Astrocyte (in vitro differentiated cells and primary cell): ENCODE measurements at regions not wholly inside any gene's neighbourhood (a gene's known extent, or its start where the extent isn't known, plus 50 kb on each side); places are given as distances from the start of the nearest gene placed in this dataset.
"Not testable (repeated sequence)": the region's sequence is repeated elsewhere in the genome, so short reads cannot be mapped to it uniquely, and the experiment has no call there.

Experiments
- DNase-seq: peaks from one replicate; pipeline ENCODE4 v3.0.0-alpha.2; 2010; ENCODE audit warnings: low read depth
- FAIRE-seq: peaks from 2 replicates; lab custom pipeline; 2011; peaks lifted over from hg19 to GRCh38; lab: Jason Lieb, UNC
- H2AFZ ChIP-seq: 2 replicates; pipeline ENCODE4 v1.6.0; 2012; ENCODE audit warnings: low read depth, low read length, inconsistent platforms
- H3K27ac ChIP-seq: 2 replicates; pipeline ENCODE4 v1.5.1; 2011; ENCODE audit warnings: low read depth, low read length, inconsistent platforms
- H3K27me3 ChIP-seq: 2 replicates; pipeline ENCODE4 v1.6.0; 2011; ENCODE audit warnings: low read length, inconsistent platforms; ENCODE audit not compliant: insufficient read depth
- H3K36me3 ChIP-seq: 2 replicates; pipeline ENCODE4 v1.5.1; 2011; ENCODE audit warnings: low read length, inconsistent platforms; ENCODE audit not compliant: insufficient read depth
- H3K4me1 ChIP-seq: 2 replicates; pipeline ENCODE4 v1.5.1; 2011; ENCODE audit warnings: low read length, inconsistent platforms; ENCODE audit not compliant: insufficient read depth
- H3K4me2 ChIP-seq: 2 replicates; pipeline ENCODE4 v1.6.0; 2012; ENCODE audit warnings: low read length, inconsistent platforms
- H3K4me3 ChIP-seq: 2 replicates; pipeline ENCODE4 v1.5.1; 2011; ENCODE audit warnings: low read depth, mild to moderate bottlenecking, low read length, inconsistent platforms; ENCODE audit not compliant: insufficient read depth
- H3K79me2 ChIP-seq: 2 replicates; pipeline ENCODE4 v1.6.0; 2012; ENCODE audit warnings: mild to moderate bottlenecking, low read length, inconsistent platforms; ENCODE audit not compliant: insufficient read depth
- H3K9ac ChIP-seq: 2 replicates; pipeline ENCODE4 v1.6.0; 2012; ENCODE audit warnings: mild to moderate bottlenecking, low read length, inconsistent platforms
- H3K9me3 ChIP-seq: 2 replicates; pipeline ENCODE4 v1.5.1; 2012; ENCODE audit warnings: low read depth, mild to moderate bottlenecking, low read length, inconsistent platforms; ENCODE audit not compliant: insufficient read depth
- H4K20me1 ChIP-seq: 2 replicates; pipeline ENCODE4 v1.6.0; 2012; ENCODE audit warnings: low read length, inconsistent platforms; ENCODE audit not compliant: insufficient read depth
- H3K27ac Mint-ChIP-seq: one replicate; pipeline ENCODE4 v1.8.0; 2021; ENCODE audit warnings: mild to moderate bottlenecking, mixed read lengths; ENCODE audit not compliant: unreplicated experiment
- H3K27me3 Mint-ChIP-seq: one replicate; pipeline ENCODE4 v1.8.0; 2021; ENCODE audit warnings: low read depth, mixed read lengths; ENCODE audit not compliant: unreplicated experiment
- H3K36me3 Mint-ChIP-seq: one replicate; pipeline ENCODE4 v1.8.0; 2021; ENCODE audit warnings: low read depth, mixed read lengths; ENCODE audit not compliant: unreplicated experiment
- H3K4me1 Mint-ChIP-seq: one replicate; pipeline ENCODE4 v1.8.0; 2021; ENCODE audit warnings: low read depth, mixed read lengths; ENCODE audit not compliant: unreplicated experiment
- H3K4me3 Mint-ChIP-seq: one replicate; pipeline ENCODE4 v1.8.0; 2021; ENCODE audit warnings: mild to moderate bottlenecking, moderate library complexity, mixed read lengths; ENCODE audit not compliant: unreplicated experiment
- H3K9me3 Mint-ChIP-seq: one replicate; pipeline ENCODE4 v1.8.0; 2021; ENCODE audit warnings: mild to moderate bottlenecking, mixed read lengths; ENCODE audit not compliant: unreplicated experiment
- EZH2 ChIP-seq: IDR thresholded peaks from 2 replicates; pipeline ENCODE4 v1.6.1; 2012; ENCODE audit warnings: mild to moderate bottlenecking, low read length, inconsistent platforms; ENCODE audit not compliant: insufficient read depth
- TF ChIP-seq, protein P1 (sequence below): IDR thresholded peaks from 2 replicates; pipeline ENCODE4 v1.5.1; 2011; ENCODE audit warnings: low read depth, mild to moderate bottlenecking, inconsistent platforms, low read length, moderate library complexity; ENCODE audit not compliant: insufficient read depth

DNA sequence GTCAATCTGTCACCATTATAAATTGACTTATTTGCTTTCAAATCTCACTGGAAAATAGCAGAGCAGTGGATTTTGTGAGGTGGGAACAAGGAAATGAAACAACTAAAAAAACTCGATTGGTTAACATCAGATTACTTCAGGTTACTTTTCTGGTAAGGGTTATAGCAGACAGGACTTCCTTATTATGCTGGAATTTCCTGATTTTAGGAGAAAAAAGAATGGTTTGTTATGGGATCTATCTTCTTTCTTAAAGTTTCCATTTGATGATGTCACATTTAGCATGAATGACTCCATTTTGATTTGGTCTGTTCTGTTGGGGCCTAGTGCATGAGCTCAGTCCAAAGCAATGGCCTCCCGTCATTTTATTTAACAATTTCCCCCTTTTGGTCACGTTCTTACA is 210.6 kb downstream of the KCNJ2 start:
- Histone ChIP-seq H2AFZ (no peak overlapping the region), H3K36me3 (no peaks in the 10 kb centered on the region), H3K9ac (no peak overlapping the region), H3K4me1 (no peaks in the 10 kb centered on the region), H3K4me2 (no peak overlapping the region), H3K27me3 (no peaks in the 10 kb centered on the region), H3K27ac (no peak overlapping the region), H3K4me3 (no peak overlapping the region), H3K9me3 (no peaks in the 10 kb centered on the region), H4K20me1 (no peaks in the 10 kb centered on the region), H3K79me2 (no peaks in the 10 kb centered on the region)
- Mint-ChIP-seq H3K9me3 (no peaks in the 10 kb centered on the region), H3K27me3 (no peaks in the 10 kb centered on the region), H3K27ac (no peak overlapping the region), H3K4me1 (no peaks in the 10 kb centered on the region), H3K36me3 (no peaks in the 10 kb centered on the region), H3K4me3 (no peak overlapping the region)
- TF ChIP-seq EZH2 = no peak
- TF ChIP-seq, protein P1, sequence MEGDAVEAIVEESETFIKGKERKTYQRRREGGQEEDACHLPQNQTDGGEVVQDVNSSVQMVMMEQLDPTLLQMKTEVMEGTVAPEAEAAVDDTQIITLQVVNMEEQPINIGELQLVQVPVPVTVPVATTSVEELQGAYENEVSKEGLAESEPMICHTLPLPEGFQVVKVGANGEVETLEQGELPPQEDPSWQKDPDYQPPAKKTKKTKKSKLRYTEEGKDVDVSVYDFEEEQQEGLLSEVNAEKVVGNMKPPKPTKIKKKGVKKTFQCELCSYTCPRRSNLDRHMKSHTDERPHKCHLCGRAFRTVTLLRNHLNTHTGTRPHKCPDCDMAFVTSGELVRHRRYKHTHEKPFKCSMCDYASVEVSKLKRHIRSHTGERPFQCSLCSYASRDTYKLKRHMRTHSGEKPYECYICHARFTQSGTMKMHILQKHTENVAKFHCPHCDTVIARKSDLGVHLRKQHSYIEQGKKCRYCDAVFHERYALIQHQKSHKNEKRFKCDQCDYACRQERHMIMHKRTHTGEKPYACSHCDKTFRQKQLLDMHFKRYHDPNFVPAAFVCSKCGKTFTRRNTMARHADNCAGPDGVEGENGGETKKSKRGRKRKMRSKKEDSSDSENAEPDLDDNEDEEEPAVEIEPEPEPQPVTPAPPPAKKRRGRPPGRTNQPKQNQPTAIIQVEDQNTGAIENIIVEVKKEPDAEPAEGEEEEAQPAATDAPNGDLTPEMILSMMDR = no peak
- DNase-seq = no peak
- no peak for FAIRE-seq

DNA sequence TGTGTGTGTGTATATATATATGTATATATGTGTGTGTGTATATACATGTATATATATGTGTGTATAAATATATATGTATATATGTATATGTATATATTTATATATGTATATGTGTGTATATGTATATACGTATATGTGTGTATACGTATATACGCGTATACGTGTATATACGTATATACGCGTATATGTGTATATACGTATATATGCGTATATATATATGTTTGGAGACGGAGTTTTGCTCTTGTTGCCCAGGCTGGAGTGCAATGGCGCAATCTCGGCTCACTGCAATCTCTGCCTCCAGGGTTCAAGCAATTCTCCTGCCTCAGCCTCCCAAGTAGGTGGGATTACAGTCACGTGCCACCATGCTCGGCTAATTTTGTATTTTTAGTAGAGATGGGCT is 212.6 kb downstream of the KCNJ2 start:
- H3K4me2 ChIP-seq, FAIRE-seq, H2AFZ ChIP-seq, H3K27ac Mint-ChIP-seq, DNase-seq, H3K4me3 Mint-ChIP-seq, H3K27me3 ChIP-seq, H3K27me3 Mint-ChIP-seq, H3K9me3 Mint-ChIP-seq, H3K27ac ChIP-seq, H3K4me1 Mint-ChIP-seq, H3K4me1 ChIP-seq, H4K20me1 ChIP-seq, H3K9me3 ChIP-seq, H3K9ac ChIP-seq, H3K36me3 Mint-ChIP-seq, H3K4me3 ChIP-seq, H3K79me2 ChIP-seq, H3K36me3 ChIP-seq: not testable (repeated sequence)

DNA sequence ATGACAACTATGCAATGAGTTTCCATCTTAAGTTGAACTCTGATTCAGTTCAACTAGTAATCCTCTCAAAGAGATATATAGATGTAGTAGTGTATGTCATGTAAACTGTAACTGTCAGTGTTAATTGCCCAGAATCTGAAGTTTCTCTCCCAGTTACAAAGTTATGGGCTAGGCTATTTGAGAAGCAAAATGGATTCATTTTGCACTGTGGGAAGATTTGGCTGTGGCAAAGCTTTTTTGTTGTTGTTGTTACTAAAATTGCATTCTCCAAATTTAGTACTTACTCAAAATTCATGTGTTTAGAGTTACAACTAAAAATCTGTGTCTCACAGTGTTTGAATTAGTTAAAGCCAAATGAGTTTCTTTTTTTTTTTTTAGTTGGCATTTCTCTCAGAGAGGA is 219.0 kb downstream of the KCNJ2 start:
- Histone ChIP-seq H4K20me1 (no peaks in the 10 kb centered on the region), H3K4me3 (no peak overlapping the region), H2AFZ (no peak overlapping the region), H3K9me3 (no peaks in the 10 kb centered on the region), H3K36me3 (no peaks in the 10 kb centered on the region), H3K79me2 (no peaks in the 10 kb centered on the region), H3K4me1 (no peaks in the 10 kb centered on the region), H3K27me3 (no peaks in the 10 kb centered on the region), H3K9ac (no peak overlapping the region), H3K27ac (no peak overlapping the region), H3K4me2 (no peak overlapping the region)
- H3K4me1 Mint-ChIP-seq = no peaks in the 10 kb centered on the region
- H3K4me3 Mint-ChIP-seq = no peak overlapping the region
- no peak for TF ChIP-seq EZH2
- TF ChIP-seq, protein P1 = no peak
- H3K27ac Mint-ChIP-seq = no peak overlapping the region
- DNase-seq (no peak), FAIRE-seq (no peak)
- H3K27me3 Mint-ChIP-seq = no peaks in the 10 kb centered on the region
- no peaks in the 10 kb centered on the region for H3K36me3 Mint-ChIP-seq
- no peaks in the 10 kb centered on the region for H3K9me3 Mint-ChIP-seq

DNA sequence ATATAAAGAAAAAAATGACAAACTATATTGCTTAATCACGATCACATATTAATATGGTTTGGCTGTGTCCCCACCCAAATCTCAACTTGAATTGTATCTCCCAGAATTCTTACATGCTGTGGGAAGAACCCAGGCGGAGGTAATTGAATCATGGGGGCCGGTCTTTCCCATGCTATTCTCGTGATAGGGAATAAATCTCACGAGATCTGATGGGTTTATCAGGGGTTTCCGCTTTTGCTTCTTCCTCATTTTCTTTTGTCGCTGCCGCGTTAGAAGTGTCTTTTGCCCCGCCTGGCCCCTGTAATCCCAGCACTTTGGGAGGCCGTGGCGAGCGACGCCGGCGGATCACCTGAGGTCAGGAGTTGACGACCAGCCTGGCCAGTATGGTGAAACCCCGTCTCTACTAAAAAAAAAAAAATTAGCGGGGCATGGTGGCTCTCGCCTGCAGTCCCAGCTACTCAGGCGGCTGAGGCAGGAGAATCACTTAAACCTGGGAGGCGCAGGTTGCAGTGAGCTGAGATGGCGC is 220.0 kb downstream of the KCNJ2 start:
- not testable (repeated sequence) for H3K4me3 Mint-ChIP-seq, H3K36me3 ChIP-seq, H3K79me2 ChIP-seq, H3K27me3 ChIP-seq, H3K36me3 Mint-ChIP-seq, H3K9me3 ChIP-seq, H3K4me3 ChIP-seq, DNase-seq, H3K9me3 Mint-ChIP-seq, H2AFZ ChIP-seq, H3K4me2 ChIP-seq, FAIRE-seq, H3K4me1 ChIP-seq, H3K27ac ChIP-seq, H3K4me1 Mint-ChIP-seq, H3K9ac ChIP-seq, H3K27me3 Mint-ChIP-seq, H3K27ac Mint-ChIP-seq, H4K20me1 ChIP-seq
